Natural killer cell (primary cell): ENCODE measurements at regions not wholly inside any gene's neighbourhood (a gene's known extent, or its start where the extent isn't known, plus 50 kb on each side); places are given as distances from the start of the nearest gene placed in this dataset.

ENCODE experiments used
- ATAC-seq, 3 donors: fragments of 150-1000 bp in 2 of 3; fragments of 200-7000 bp in 1 of 3; cut with Tn5 transposase; 1 replicate in 1 of 3; 2 replicates in 2 of 3; pipeline ENCODE4 v1.10.0; 2021; ENCODE audit warnings: mild to moderate bottlenecking in 2 of 3, moderate library complexity in 2 of 3
- DNase-seq, 2 donors: peaks; one replicate each; pipeline versions ENCODE4 v3.0.0 to v3.0.0-alpha.2; 2013 to 2021; ENCODE audit warnings: mixed read lengths in 1 of 2
- H3K27ac ChIP-seq: one replicate; pipeline ENCODE4 v1.5.1; 2013; ENCODE audit warnings: mild to moderate bottlenecking, low read length
- H3K27me3 ChIP-seq: one replicate; pipeline ENCODE4 v1.6.1; 2013; ENCODE audit warnings: low read length; ENCODE audit not compliant: control insufficient read depth, insufficient read depth
- H3K36me3 ChIP-seq: one replicate; pipeline ENCODE4 v1.6.1; 2013; ENCODE audit warnings: low read length; ENCODE audit not compliant: control insufficient read depth, insufficient read depth
- H3K4me1 ChIP-seq: one replicate; pipeline ENCODE4 v1.6.1; 2013; ENCODE audit warnings: low read length; ENCODE audit not compliant: control insufficient read depth, insufficient read depth
- H3K4me3 ChIP-seq: one replicate; pipeline ENCODE4 v1.5.1; 2013; ENCODE audit warnings: low read length
- H3K9me3 ChIP-seq: one replicate; pipeline ENCODE4 v1.6.1; 2013; ENCODE audit warnings: low read length; ENCODE audit not compliant: control insufficient read depth, insufficient read depth
- H3K27ac Mint-ChIP-seq, 2 donors: one replicate each; pipeline ENCODE4 v1.8.0; 2022; ENCODE audit warnings: mild to moderate bottlenecking in 2 of 2, mixed read lengths in 2 of 2, moderate library complexity in 1 of 2
- H3K27me3 Mint-ChIP-seq, 2 donors: one replicate each; pipeline ENCODE4 v1.8.0; 2022; ENCODE audit warnings: low read depth in 2 of 2, mixed read lengths in 2 of 2
- H3K36me3 Mint-ChIP-seq: one replicate; pipeline ENCODE4 v1.8.0; 2022; ENCODE audit warnings: mixed read lengths
- H3K4me1 Mint-ChIP-seq, 2 donors: one replicate each; pipeline ENCODE4 v1.8.0; 2022; ENCODE audit warnings: mixed read lengths in 2 of 2
- H3K4me3 Mint-ChIP-seq: one replicate; pipeline ENCODE4 v1.8.0; 2022; ENCODE audit warnings: mild to moderate bottlenecking, moderate library complexity, mixed read lengths
- H3K9me3 Mint-ChIP-seq, 2 donors: one replicate each; pipeline ENCODE4 v1.8.0; 2022; ENCODE audit warnings: mixed read lengths in 2 of 2
- CTCF ChIP-seq: fragments of 200-600 bp; IDR thresholded peaks from one replicate; pipeline ENCODE4 v1.8.0; 2022; ENCODE audit warnings: antibody characterized with exemption
- WGBS: methylation state at CpG from one replicate; pipeline ENCODE4 v1.1.7; 2013; ENCODE audit warnings: missing lambda C conversion rate; ENCODE audit not compliant: insufficient coverage; 5-methylcytosine and 5-hydroxymethylcytosine counted together
- intact Hi-C: fragments of 100-400 bp; cut with micrococcal nuclease; formaldehyde crosslinking; loops from one replicate; pipeline ENCODE4 v1.14.2; 2022

- no peak for TF ChIP-seq CTCF
- no peaks in the 10 kb centered on the region for H3K27me3 Mint-ChIP-seq
- WGBS: 62% methylated on average over 2 of the region's 3 CpGs
Observed at GRCh38 chr12:40602562-40602961, 89.7 kb upstream of the CNTN1 start.

GRCh38 chr12:40614923-40615322, 77.3 kb upstream of the CNTN1 start:
- H3K9me3 Mint-ChIP-seq: peaks cover 11 to 13% of the 10 kb centered on the region in 2 donors
- ATAC-seq (no peak), DNase-seq (no peak)
- intact Hi-C loops: no loop called here
- peaks cover 7% of the 10 kb centered on the region for H3K36me3 Mint-ChIP-seq
- Histone ChIP-seq H3K4me3 (no peak overlapping the region), H3K4me1 (no peaks in the 10 kb centered on the region), H3K27me3 (no peaks in the 10 kb centered on the region), H3K27ac (no peak overlapping the region), H3K9me3 (peaks cover 3% of the 10 kb centered on the region), H3K36me3 (no peaks in the 10 kb centered on the region)
- no peak for TF ChIP-seq CTCF
- no peaks in the 10 kb centered on the region for H3K4me1 Mint-ChIP-seq
- no peak overlapping the region for H3K27ac Mint-ChIP-seq
- H3K4me3 Mint-ChIP-seq: no peak overlapping the region
- H3K27me3 Mint-ChIP-seq: no peaks in the 10 kb centered on the region

More at GRCh38 chr12:40602562-40602961, 89.7 kb upstream of the CNTN1 start:
- H3K27me3 ChIP-seq: no peaks in the 10 kb centered on the region
- intact Hi-C loops: no loop called here
- no peaks in the 10 kb centered on the region for H3K36me3 ChIP-seq
- DNase-seq: no peak
- Mint-ChIP-seq H3K27ac (no peak overlapping the region), H3K4me1 (no peaks in the 10 kb centered on the region), H3K9me3 (peaks cover 12 to 15% of the 10 kb centered on the region in 2 donors), H3K4me3 (no peak overlapping the region), H3K36me3 (no peaks in the 10 kb centered on the region)
- no peak overlapping the region for H3K4me3 ChIP-seq
- no peak for ATAC-seq
- no peaks in the 10 kb centered on the region for H3K9me3 ChIP-seq
- no peaks in the 10 kb centered on the region for H3K4me1 ChIP-seq
- no peak overlapping the region for H3K27ac ChIP-seq

GRCh38 chr12:40615590-40615989, 76.6 kb upstream of the CNTN1 start:
- no peak for DNase-seq
- H3K36me3 Mint-ChIP-seq: peaks cover 7% of the 10 kb centered on the region

More at GRCh38 chr12:40615590-40615989, 76.6 kb upstream of the CNTN1 start:
- H3K9me3 Mint-ChIP-seq: peaks cover 9 to 12% of the 10 kb centered on the region in 2 donors
- Histone ChIP-seq H3K4me3 (no peak overlapping the region), H3K27ac (no peak overlapping the region), H3K36me3 (no peaks in the 10 kb centered on the region), H3K27me3 (no peaks in the 10 kb centered on the region), H3K4me1 (no peaks in the 10 kb centered on the region), H3K9me3 (peaks cover 3% of the 10 kb centered on the region)
- no peaks in the 10 kb centered on the region for H3K27me3 Mint-ChIP-seq
- no peak overlapping the region for H3K27ac Mint-ChIP-seq
- 60% methylated on average over 1 of the region's 1 CpG for WGBS
- no peak overlapping the region for H3K4me3 Mint-ChIP-seq
- TF ChIP-seq CTCF: no peak
- H3K4me1 Mint-ChIP-seq: no peaks in the 10 kb centered on the region
- ATAC-seq: no peak
- intact Hi-C loops: no loop called here
